ENCODE measurements at regions not wholly inside any gene's neighbourhood (a gene's known extent, or its start where the extent isn't known, plus 50 kb on each side); places are given as distances from the start of the nearest gene placed in this dataset.

DNA sequence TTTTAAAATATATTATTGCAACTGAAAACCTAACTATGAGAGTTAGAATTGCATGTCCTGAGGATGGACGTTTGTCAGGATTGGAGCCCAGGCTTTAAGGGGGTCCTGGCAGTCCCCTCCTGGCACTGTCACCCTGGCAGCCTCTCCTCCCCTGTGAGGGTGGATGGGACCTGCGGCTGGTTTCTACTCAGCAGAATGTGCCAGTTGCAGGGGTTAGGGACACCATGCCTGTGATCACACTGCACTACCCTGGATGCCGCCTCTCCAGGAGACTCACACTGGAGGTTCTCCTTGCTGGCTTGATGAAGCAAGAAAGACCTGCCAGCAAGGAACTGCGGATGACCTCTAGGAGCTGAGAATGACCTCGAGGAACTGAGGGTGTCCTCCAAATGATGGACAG, 356.7 kb upstream of the MYT1L start:
- TF ChIP-seq KLF5 (IDR thresholded peaks at IDR 0.05; ENCODE audit: partially characterized antibody) (no peak), ASH2L (IDR thresholded peaks at IDR 0.05; ENCODE audit: borderline replicate concordance, low read depth) (no peak), CBX5 (IDR thresholded peaks at IDR 0.05; ENCODE audit: low read depth) (no peak), EZH2 (IDR thresholded peaks at IDR 0.05; ENCODE audit: borderline replicate concordance, control insufficient read depth, low read depth, low read length) (no peak), ZNF274 (IDR thresholded peaks at IDR 0.05; ENCODE audit: insufficient read depth, insufficient read length) (no peak), SUZ12 (IDR thresholded peaks at IDR 0.05; ENCODE audit: unreplicated experiment) (no peak), MXI1 (IDR thresholded peaks at IDR 0.05; ENCODE audit: low read depth, low read length) (no peak)
- TF ChIP-seq, protein P1, sequence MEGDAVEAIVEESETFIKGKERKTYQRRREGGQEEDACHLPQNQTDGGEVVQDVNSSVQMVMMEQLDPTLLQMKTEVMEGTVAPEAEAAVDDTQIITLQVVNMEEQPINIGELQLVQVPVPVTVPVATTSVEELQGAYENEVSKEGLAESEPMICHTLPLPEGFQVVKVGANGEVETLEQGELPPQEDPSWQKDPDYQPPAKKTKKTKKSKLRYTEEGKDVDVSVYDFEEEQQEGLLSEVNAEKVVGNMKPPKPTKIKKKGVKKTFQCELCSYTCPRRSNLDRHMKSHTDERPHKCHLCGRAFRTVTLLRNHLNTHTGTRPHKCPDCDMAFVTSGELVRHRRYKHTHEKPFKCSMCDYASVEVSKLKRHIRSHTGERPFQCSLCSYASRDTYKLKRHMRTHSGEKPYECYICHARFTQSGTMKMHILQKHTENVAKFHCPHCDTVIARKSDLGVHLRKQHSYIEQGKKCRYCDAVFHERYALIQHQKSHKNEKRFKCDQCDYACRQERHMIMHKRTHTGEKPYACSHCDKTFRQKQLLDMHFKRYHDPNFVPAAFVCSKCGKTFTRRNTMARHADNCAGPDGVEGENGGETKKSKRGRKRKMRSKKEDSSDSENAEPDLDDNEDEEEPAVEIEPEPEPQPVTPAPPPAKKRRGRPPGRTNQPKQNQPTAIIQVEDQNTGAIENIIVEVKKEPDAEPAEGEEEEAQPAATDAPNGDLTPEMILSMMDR (IDR thresholded peaks at IDR 0.05 in 2 of 3, conservative IDR thresholded peaks at IDR 0.05 in 1 of 3; ENCODE audit: control insufficient read depth in 2 of 3, extremely low read depth in 1 of 3, insufficient read depth in 1 of 3, low read depth in 3 of 3, low read length in 3 of 3): no peak

Data from GM12878 (cell line).